ENCODE measurements at regions not wholly inside any gene's neighbourhood (a gene's known extent, or its start where the extent isn't known, plus 50 kb on each side); places are given as distances from the start of the nearest gene placed in this dataset.

- TF ChIP-seq CTCF (IDR thresholded peaks at IDR 0.05) (no peak), EP300 (IDR thresholded peaks at IDR 0.05) (no peak)
Observed at GRCh38 chr9:7490317-7491108, 309.1 kb downstream of the DMAC1 start.
